ENCODE measurements at regions not wholly inside any gene's neighbourhood (a gene's known extent, or its start where the extent isn't known, plus 50 kb on each side); places are given as distances from the start of the nearest gene placed in this dataset.

GRCh38 chr12:44457465-44457864, 418.6 kb downstream of the NELL2 start:
- ATAC-seq (no peak), DNase-seq (ENCODE audit: low read depth, low spot score) (no peak), FAIRE-seq (no peak)
- Histone ChIP-seq H3K79me2 (ENCODE audit: control insufficient read depth, insufficient read depth, low read length) (no peaks in the 10 kb centered on the region), H2AFZ (ENCODE audit: control insufficient read depth, low read depth, low read length) (no peak overlapping the region), H3K27me3 (replicated peaks in 1 of 2; ENCODE audit: control insufficient read depth in 2 of 2, insufficient read depth in 2 of 2, low read length in 1 of 2) (no peaks in the 10 kb centered on the region), H3K36me3 (ENCODE audit: control insufficient read depth in 2 of 2, insufficient read depth in 2 of 2, low read length in 1 of 2) (no peaks in the 10 kb centered on the region), H4K20me1 (ENCODE audit: control insufficient read depth, insufficient read depth) (no peaks in the 10 kb centered on the region), H3K4me3 (no peak overlapping the region), H3K9ac (ENCODE audit: control insufficient read depth, insufficient read depth, low read length) (no peak overlapping the region), H3K9me3 (replicated peaks; ENCODE audit: control insufficient read depth, insufficient read depth, low read length) (no peaks in the 10 kb centered on the region), H3K4me2 (ENCODE audit: control insufficient read depth, insufficient read depth) (no peak overlapping the region), H3K27ac (ENCODE audit: control insufficient read depth, insufficient read depth) (no peak overlapping the region), H3K4me1 (ENCODE audit: control insufficient read depth, insufficient read depth, low read length) (no peaks in the 10 kb centered on the region)
- RAD21 ChIA-PET (ENCODE audit: unreplicated experiment), result interaction anchor here (0.8 to 2.2 kb wide), 3 partner anchors 13 to 138 kb away, joined by 3 to 8 read pairs (median 4); no protein-coding TSS in a partner anchor
- no TSS peak for BruUV-seq (replicated peaks)
- CTCF ChIA-PET, result interaction anchor here (0.6 kb wide), 1 partner anchor 112 kb away, joined by 4 read pairs; no protein-coding TSS in a partner anchor
- 7% methylated on average over 1 of the region's 1 CpG for WGBS (ENCODE audit: insufficient coverage, insufficient replicate concordance, low lambda C conversion rate, missing lambda C conversion rate)
- SMC1A ChIA-PET (ENCODE audit: uncharacterized antibody, unreplicated experiment), result interaction anchor here (2.3 to 4.0 kb wide), 3 partner anchors 9 to 12 kb away, joined by 6 to 20 read pairs (median 10); no protein-coding TSS in a partner anchor
- intact Hi-C loops (cut with micrococcal nuclease; ENCODE audit: unreplicated experiment), result no loop called here
- POLR2A ChIA-PET, result interaction anchor here (1.3 kb wide), 1 partner anchor 9 kb away, joined by 5 read pairs; no protein-coding TSS in a partner anchor
- in situ Hi-C loops (cut with MboI), result no loop called here
- TF ChIP-seq E2F8 (IDR thresholded peaks at IDR 0.05; ENCODE audit: low read depth, partially characterized antibody), result no peak
- TF ChIP-seq TBL1XR1 (IDR thresholded peaks at IDR 0.05; ENCODE audit: low read depth, low read length), result no peak
- no peak for TF ChIP-seq NKRF (conservative IDR thresholded peaks at IDR 0.05)
- no peak for TF ChIP-seq MYC (IDR thresholded peaks at IDR 0.05; ENCODE audit: insufficient read depth, insufficient read length, insufficient replicate concordance, low read length, severe bottlenecking)
- no peak for TF ChIP-seq IKZF2 (IDR thresholded peaks at IDR 0.05)
- TF ChIP-seq E2F4 (IDR thresholded peaks at IDR 0.05; ENCODE audit: low read depth, low read length), result no peak
- TF ChIP-seq ELK1 (IDR thresholded peaks at IDR 0.05; ENCODE audit: low read depth, low read length), result no peak
- TF ChIP-seq ZNF207 (IDR thresholded peaks at IDR 0.05; ENCODE audit: borderline replicate concordance), result no peak
- no peak for TF ChIP-seq MAX (IDR thresholded peaks at IDR 0.05; ENCODE audit: low read depth, low read length)
- TF ChIP-seq SREBF1 (IDR thresholded peaks at IDR 0.05; ENCODE audit: low read length), result no peak
- no peak for TF ChIP-seq ZBTB40 (IDR thresholded peaks at IDR 0.05; ENCODE audit: borderline replicate concordance)
- no peak for TF ChIP-seq SP1 (IDR thresholded peaks at IDR 0.05; ENCODE audit: low read depth, low read length)
- TF ChIP-seq PAX8 (IDR thresholded peaks at IDR 0.05), result no peak

Measured in GM12878 (cell line).